GM18858 (cell line): ENCODE measurements at regions not wholly inside any gene's neighbourhood (a gene's known extent, or its start where the extent isn't known, plus 50 kb on each side); places are given as distances from the start of the nearest gene placed in this dataset.

Experiments
- ATAC-seq: cut with Tn5 transposase; IDR thresholded peaks from one replicate; pipeline ENCODE4 v1.9.1; 2021; ENCODE audit not compliant: unreplicated experiment

DNA sequence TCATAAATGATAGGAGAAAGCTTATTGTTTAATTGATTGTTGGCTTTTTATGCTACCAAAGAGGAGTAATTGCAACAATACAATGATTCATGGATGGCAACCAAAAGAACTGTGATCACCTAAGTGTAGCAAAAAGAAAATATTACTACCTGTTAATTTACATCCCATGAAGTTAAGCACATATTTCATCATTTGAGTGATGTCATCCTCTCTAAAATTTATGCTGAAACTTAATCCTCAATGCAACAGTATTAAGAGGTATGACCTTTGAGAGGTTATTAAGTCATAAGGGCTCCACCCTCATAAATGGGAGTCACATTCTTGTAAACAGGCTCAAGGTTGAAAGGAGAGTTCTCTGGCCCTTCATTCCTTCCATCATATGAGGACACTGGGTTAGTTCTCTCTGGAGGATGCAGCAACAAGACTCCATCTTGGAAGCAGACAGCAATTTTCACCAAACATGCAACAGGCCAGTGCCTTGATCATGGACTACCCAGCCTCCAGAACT lies 190.6 kb upstream of the GRIK2 start:
- ATAC-seq, result no peak

DNA sequence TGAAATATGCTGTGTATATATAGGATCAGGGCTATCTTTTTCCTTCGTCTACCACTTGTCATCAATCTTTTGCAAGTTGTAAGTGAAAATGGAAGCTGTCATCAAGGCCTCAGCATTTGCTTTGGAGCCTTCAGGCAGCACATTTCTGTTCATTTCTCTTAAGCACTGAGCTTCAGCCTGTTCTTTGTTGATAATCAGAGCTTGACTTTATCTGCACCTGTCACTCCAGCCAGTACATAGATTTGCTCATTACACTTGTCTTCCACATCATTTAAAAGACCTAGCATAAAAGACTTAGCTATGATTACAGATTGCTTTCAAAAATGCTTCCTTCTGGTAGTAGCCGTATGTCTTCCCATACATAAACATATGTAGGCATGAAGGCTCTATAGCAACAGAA lies 189.8 kb upstream of the GRIK2 start:
- ATAC-seq, result no peak

DNA sequence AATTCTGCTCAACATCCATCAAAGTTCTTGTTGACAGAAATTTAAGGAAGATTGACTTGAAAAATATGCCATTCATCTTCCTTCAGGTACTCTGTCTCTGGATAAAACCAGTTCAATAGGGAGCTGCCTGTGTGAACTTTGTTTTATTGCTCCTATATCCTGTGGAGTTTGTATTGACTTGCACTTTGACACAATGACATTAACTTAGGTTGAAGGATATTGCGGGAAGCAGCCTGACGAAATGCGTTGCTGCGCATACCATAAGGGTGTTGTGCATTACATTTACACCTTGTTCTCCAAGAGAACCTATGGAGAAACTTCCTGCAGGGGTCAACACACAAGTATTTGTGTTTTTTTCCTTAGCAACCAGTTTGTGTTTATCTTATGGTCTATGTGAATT lies 185.4 kb upstream of the GRIK2 start:
- ATAC-seq, result no peak

DNA sequence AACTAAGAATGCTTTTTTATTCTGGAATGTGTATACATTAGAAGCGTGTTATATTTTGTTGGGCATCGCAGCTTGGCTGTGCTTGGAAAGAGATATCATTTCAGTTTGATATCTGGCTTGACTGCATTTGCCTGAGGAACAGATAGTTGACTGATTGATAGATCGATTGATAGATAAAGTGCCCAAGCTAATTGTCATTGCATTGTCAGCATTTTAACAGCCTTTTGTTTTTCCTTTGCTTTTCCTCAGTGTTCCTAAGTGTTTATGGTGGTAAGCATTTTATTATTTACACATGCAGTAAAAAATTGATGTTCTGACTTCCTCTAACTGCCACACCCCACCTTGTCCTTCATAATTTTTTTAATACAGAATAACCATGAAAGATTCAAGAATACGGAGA lies 180.9 kb upstream of the GRIK2 start:
- no peak for ATAC-seq

DNA sequence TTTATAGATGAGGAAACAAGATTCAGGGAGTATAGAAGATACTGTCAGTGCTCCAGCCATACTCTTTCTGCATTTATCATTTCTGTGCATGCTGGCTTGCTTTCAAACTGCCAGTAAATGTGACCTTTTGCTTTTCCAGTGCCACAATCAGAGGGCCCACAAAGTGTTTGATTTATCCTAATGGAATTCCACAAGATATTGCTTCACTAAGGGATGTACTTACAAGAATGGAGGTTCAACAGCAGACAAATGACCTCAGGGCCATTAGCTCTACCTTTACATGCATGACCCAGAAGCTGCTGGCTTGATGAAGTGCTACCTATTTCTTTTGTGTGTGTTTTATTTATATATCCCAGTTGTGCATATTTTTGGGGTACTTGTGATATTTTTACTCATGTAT lies 171.5 kb upstream of the GRIK2 start:
- ATAC-seq, result no peak

DNA sequence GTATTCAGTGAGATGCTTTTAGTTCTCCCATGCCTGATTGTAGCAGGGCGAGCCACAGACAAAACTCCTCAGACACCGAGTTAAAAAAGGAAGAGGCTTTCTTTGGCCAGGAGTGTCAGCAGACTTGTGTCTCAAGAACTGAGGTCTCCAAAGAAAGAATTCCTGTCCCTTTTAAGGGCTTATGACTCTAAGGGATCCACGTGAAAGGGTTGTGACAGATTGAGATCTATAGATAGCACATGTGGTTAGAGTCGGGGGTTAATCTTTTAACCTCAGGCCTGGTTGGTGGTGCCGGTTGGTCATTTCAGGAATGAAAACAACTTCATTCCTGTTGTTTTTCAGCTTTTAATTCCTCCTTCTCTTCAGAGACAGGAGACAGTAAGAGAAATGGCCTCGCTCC lies 168.8 kb upstream of the GRIK2 start:
- ATAC-seq, result no peak

DNA sequence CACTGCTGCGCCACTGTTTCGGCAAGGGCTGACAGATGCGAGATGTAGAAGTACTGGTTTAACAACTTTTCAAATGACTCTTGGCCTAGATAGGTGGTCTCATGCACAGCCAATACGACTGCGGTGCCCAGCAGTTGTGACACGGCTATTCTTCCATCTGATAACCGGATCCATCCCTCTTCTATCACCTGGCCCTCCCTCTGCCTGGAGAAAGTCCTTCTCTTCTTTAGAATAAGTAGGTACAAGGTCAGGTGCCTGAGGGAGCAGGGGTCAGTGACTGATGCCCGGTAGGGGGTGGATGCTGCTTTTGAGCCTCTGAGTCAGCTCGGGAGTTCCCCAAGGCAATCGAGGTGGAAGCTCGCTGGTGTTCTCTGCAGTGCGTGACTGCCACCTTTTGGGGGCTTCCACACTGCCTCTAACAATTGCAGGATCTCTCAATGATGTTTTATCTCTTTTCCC lies 166.8 kb upstream of the GRIK2 start:
- ATAC-seq, result no peak

DNA sequence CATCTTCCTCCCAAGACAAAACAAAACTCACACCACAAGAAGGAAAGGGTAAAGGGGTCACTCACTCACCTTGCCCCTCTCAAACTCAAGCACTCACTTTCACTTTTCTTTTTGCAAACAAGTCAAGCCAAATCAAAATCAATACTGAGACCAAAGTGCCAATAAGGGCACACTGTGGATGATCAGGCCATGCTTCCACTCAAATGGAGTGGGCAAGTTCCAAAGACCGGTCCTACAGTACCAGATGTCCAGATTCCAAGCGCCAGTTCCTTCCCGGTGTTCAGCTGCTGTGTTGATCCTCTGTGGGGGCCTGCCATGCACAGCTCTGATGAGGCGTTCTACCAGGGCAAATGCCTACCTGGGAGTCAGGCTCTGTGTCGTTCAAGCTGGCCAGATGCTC lies 162.6 kb upstream of the GRIK2 start:
- ATAC-seq, result no peak

DNA sequence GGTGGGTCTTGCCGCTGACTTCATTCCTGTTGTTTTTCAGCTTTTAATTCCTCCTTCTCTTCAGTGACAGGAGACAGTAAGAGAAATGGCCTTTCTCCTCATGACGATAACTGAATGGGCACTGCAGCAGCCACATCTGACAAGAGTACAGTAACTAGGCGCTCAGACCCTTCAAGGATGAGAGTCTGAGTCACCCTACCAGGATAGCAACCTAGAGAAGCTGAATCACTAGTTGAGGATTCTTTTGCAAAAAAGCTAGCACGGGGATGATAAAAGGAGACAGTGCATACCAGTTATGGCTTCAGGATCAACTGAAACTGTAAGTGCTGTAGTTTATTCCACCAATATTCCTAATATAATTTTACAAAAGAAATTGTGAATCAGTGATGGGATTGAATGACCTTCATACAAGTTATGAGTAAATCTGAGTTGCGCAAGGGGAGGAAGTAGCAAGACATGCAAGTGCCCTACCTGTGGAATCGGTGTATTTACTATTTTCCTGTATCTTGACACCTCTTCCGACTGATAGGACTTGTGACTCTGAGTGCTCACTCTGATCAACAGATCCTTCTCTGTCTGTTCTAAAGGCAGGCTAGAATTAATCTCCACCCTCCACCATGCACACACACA lies 161.8 kb upstream of the GRIK2 start:
- no peak for ATAC-seq

DNA sequence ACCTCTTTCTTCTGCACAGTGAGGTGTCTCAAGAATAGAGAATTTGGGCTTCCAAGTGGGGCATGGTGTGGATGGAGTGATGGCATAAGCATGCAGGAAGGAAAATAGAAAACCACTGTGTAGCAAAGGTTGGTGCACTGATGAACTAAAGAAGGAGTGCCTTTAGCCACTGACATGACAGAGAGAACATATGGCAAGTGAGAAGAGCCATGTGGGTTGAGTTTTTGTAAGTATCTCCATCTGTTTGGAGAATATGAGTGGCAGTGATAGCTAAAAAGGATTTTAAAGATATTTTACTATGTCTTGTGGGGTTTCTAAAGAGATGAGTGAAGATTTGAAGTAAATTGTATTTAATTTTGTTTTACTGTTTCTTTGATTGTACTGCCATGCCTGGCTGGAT lies 160.5 kb upstream of the GRIK2 start:
- no peak for ATAC-seq

DNA sequence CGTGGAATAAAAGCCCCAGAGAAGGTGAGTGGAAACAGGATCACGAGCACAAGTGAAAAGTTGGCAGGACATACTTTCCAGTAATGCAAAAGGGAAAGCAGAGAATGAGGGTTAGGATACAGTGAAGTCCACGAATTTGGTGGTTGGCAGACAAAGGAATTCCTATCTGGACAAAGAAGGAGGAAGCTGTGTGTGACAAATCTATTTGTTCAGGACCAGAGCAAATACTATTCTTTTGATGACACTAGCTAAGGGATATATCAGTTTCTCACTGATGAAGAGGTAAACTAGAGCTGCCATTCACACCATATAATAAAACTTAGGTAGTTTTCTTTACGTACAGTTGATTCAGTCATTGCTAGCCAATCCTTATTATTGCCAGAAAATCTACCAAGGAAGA lies 156.8 kb upstream of the GRIK2 start:
- ATAC-seq, result no peak

DNA sequence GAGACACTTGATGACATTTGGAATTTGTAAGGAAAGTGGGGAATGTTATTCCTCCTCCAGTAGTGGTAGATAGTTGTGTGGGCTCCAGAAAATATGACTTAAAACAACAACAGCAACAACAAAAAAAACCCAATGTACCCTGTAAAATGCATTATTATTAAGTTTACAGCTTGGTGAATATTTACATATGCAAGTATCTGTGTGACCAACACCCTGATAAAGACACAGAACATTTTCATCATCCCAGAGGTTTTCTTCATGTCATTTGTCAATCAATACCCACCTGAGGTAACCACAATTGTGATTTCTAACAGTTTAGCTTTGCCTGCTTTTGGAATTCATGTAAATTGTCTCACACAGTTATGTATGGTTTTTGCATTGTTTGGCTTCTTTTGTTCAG lies 152.1 kb upstream of the GRIK2 start:
- no peak for ATAC-seq

DNA sequence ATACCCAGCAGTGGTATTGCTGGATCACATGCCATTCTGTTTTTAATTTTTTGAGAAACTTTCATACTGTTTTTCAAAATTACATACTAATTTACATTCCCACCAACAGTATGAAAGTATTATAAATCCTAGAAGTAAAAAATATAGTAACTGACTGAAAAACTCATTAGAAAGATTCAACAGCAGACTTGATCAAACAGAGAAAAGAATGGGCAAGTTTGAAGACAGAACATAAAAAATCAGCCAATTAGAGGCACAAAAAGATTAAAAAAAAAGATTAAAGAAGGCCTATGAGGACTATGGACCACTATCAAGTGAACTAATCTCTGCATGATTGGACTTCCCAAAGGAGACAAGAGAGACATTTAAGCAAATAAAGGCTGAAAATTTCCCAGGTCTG lies 144.0 kb upstream of the GRIK2 start:
- no peak for ATAC-seq

DNA sequence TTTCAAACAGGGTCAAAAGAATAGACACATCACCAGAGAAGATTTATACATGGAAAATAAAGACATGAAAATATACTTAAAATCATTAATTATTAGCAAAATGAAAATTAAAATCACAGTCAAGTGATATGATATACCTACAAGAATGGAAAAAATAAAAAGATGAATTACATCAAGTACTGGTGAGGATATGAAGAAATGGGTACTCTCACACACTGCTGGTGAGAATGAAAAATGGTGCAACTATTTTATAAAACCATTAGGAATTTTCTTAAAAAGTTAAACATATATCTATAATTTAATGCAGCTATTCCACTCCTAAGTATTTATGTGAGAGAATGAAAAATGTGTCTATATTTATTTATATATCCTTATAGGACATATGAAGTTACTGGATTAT lies 136.3 kb upstream of the GRIK2 start:
- no peak for ATAC-seq

DNA sequence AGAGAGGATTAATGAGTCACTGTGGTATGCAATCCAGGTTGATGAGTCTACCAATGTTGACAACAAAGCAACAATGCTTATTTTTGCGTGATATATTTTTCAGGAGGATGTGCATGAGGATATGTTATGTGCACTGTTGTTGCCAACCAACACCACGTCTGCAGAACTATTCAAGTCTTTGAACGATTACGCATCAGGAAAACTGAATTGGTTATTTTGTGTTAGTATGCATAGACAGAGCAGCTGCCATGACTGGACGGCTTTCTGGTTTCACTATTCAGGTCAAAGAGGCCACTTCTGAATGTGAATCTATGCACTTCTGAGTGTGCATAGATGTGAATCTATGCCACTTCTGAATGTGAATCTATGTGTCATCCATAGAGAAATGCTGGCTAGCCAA lies 134.0 kb upstream of the GRIK2 start:
- no peak for ATAC-seq

DNA sequence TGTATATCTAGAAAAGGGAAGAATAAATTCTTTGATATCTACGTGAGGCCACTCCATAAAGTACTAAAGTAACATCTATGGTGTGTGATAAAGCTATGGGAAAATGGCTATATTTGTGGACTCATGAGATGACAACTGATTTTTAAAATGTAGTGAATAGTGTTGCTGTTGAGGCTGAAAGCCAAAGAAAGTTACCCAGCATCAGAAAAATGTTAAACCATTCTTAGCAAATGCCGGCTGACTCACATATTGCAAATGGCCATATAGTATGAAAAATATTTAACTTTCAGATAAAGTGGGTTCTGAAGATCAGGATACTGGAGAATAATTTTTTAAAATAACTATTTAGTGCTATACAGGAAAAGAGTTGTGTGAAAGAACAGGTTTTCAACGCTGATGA lies 129.9 kb upstream of the GRIK2 start:
- no peak for ATAC-seq

DNA sequence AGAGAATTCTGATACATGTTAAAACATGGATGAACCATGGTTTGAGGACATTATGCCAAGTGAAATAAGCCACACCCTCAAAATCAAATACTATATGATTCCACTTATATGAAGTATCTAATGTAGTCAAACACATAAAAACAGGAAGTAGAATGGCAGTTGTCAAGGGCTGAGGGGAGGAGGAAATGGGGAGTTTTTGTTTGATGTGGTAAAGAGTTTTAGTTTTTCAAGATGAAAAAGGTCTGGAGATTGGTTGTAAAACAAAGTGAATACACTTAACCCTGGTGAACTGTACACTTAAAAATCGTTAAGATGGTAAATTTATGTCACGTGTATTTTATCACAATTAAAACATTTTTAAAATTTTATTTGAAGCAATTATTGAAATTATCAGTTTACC lies 127.4 kb upstream of the GRIK2 start:
- peak; percentile 67 for ATAC-seq

DNA sequence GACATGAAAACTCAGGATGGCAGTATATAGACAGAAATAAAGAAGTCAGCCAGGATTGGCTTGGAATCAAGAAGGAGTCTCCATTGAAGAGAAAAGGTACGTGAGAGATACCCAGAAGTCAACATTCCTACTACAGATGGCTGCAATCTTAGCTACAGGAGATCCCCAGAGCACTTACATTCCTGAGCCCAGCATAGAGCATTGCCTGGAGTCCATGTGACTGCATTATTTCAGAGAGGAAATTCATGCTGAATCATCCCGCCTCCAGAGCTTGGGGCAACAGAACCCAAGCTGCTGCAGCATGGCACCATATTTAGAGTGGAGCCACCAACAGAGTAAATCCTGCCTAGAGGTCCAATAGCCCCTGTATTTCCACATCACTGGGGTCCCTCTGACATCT lies 125.0 kb upstream of the GRIK2 start:
- no peak for ATAC-seq

DNA sequence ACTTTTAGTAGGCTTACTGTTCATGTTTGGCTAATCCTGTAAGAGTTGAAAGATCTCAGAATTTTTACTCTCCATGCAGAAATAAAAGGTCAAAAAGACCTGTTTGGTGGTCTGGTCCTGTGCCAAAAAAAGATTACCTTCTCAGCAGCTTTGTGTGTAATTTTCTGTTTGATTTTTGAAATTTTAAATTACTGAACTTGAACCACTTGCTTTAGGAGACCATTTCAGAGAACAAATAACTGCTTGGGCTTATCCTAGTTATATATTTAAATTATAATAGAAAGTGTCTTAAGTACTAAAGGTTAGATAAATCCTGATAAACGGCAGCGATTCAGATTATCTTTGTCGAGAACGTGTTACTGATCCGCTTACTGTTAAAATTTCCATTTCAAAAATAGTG lies 118.3 kb upstream of the GRIK2 start:
- ATAC-seq, result no peak

DNA sequence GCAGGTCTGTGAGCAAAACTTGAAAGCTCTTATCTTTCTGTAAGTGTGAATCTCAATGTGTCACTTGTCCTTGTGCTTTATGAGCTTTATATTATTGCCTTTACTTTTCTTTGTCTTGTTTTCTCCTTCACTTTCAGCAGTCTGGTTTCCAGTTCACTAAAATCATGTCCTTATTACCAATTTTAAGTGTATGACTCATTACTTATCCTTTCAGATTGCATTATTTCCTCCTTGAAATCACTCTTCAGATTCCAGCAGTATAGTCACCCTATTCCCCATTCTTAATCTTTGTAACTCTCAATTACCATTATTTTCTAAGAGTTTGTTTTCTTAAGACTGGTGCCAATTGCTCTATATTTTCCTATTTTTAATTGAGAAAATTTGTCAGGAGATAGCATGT lies 117.4 kb upstream of the GRIK2 start:
- ATAC-seq, result no peak

DNA sequence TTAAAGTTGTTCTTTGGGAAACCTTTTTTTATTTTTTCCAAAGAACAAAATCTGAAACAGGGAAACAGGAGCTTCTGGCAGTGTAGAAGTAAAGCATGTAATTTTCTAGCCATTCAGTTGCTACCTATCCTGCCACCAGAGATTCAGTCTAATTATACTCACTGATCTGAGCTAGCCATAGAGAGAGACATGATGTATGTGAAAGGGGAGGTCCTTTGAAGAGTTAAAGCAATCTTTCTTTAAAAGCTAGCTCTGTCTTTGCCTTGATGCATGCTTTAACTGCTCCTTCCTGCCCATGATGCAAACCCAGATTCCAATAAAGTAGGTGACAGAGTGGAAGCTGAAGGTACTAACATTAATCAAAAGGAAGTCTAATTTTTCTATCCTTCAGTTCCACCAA lies 114.1 kb upstream of the GRIK2 start:
- no peak for ATAC-seq

DNA sequence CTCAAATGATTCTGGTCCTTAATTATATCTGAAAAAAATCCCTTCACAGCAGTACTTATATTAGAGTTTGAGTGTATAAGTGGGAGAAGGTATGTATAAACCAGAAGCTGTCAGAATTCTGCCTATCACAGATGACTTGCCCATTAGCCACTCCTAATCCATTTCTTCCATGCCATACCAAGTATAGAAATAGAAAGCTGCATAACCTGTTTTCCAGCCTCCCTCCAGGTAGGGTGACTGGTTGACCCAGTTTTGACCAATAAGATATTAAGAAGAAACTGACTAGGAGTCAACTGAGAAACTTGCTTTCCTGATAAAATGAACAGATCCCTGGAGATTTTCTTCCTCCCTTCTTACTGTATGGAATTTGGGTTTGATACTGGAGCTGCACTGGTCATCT lies 112.2 kb upstream of the GRIK2 start:
- ATAC-seq, result no peak

DNA sequence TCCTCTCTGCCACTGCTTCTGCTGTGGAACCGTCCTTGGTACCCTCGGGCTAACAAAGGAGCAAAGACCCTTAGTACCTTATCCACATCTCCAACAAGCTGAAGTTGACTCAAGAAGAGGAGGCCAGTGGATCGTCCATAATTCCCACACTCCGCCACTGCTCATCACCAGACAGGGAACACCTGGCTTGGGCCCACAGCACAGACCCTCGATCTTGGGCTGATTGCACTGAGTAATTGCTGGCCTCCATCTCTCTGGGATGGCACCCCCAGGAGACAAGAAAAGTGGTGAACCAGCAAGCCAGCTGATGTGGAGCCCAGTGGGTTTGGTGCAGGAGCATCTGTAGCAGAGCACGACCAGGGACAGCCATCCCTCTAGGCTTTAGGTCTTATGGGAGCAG lies 109.4 kb upstream of the GRIK2 start:
- ATAC-seq, result no peak

DNA sequence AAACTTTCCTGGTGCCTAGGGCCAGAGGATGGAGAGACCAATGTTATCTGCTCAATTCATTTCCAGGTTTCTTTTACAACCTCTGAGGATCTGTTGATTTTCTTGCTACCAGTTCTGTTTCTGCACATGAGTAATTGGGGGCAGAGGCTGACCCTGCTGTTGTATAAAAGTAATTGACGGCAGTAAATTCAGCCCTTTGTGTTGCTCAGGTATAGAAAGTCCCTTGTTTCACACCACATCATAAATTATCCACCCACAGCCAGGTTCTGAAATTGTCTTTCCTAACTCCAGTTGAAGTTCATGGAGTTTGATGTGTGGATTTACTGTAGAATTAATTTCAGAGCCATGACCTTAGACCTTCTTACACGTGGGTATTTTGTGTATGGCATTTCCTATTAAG lies 107.4 kb upstream of the GRIK2 start:
- no peak for ATAC-seq
